IPS DF 19.7 (cell line): ENCODE measurements at regions not wholly inside any gene's neighbourhood (a gene's known extent, or its start where the extent isn't known, plus 50 kb on each side); places are given as distances from the start of the nearest gene placed in this dataset.

Source experiments
- DNase-seq: peaks from one replicate; pipeline ENCODE4 v3.0.0-alpha.2; 2013; ENCODE audit warnings: low read depth, low spot score

- no peak for DNase-seq
These were observed 239.0 kb upstream of the JADE1 start for GRCh38 chr4:128570387-128570975.

GRCh38 chr4:128566693-128567092 lies 242.8 kb upstream of the JADE1 start:
- DNase-seq = no peak

GRCh38 chr4:128565565-128566186 lies 243.8 kb upstream of the JADE1 start:
- peak; percentile 57 for DNase-seq

- no peak for DNase-seq
These were observed 244.4 kb upstream of the JADE1 start for GRCh38 chr4:128565054-128565453.

GRCh38 chr4:128564081-128564630 lies 245.3 kb upstream of the JADE1 start:
- no peak for DNase-seq

GRCh38 chr4:128560754-128561495 lies 248.6 kb upstream of the JADE1 start:
- DNase-seq = no peak

- DNase-seq = no peak
These were observed 250.4 kb upstream of the JADE1 start for GRCh38 chr4:128558896-128559679.

GRCh38 chr4:128556756-128557155 lies 252.7 kb upstream of the JADE1 start:
- no peak for DNase-seq

GRCh38 chr4:128553686-128554515 lies 255.6 kb upstream of the JADE1 start:
- no peak for DNase-seq

GRCh38 chr4:128552586-128552907 lies 257.0 kb upstream of the JADE1 start:
- DNase-seq = no peak

GRCh38 chr4:128551280-128551679 lies 258.2 kb upstream of the JADE1 start:
- DNase-seq = no peak

GRCh38 chr4:128550060-128550459 lies 259.4 kb upstream of the JADE1 start:
- no peak for DNase-seq

GRCh38 chr4:128549636-128550035 lies 259.9 kb upstream of the JADE1 start:
- DNase-seq = no peak

GRCh38 chr4:128548381-128548780 lies 260.8 kb upstream of the PGRMC2 start:
- no peak for DNase-seq

GRCh38 chr4:128544272-128544671 lies 256.7 kb upstream of the PGRMC2 start:
- no peak for DNase-seq

GRCh38 chr4:128543696-128544095 lies 256.1 kb upstream of the PGRMC2 start:
- no peak for DNase-seq

- no peak for DNase-seq
These were observed 254.4 kb upstream of the PGRMC2 start for GRCh38 chr4:128542047-128542446.

- no peak for DNase-seq
These were observed 252.5 kb upstream of the PGRMC2 start for GRCh38 chr4:128540122-128540521.

- DNase-seq = no peak
These were observed 250.7 kb upstream of the PGRMC2 start for GRCh38 chr4:128538111-128538882.

- no peak for DNase-seq
These were observed 249.1 kb upstream of the PGRMC2 start for GRCh38 chr4:128536746-128537145.
